GM18517 (cell line): ENCODE measurements at regions not wholly inside any gene's neighbourhood (a gene's known extent, or its start where the extent isn't known, plus 50 kb on each side); places are given as distances from the start of the nearest gene placed in this dataset.
A peak's percentile ranks its signal among the peaks of the same experiment; 100 is the strongest.

Experiments
- ATAC-seq: cut with Tn5 transposase; IDR thresholded peaks from one replicate; pipeline ENCODE4 v1.9.1; 2021; ENCODE audit warnings: mild to moderate bottlenecking, moderate library complexity; ENCODE audit not compliant: unreplicated experiment

GRCh38 chr1:72697410-72697809, 415.1 kb upstream of the NEGR1 start:
- no peak for ATAC-seq

DNA sequence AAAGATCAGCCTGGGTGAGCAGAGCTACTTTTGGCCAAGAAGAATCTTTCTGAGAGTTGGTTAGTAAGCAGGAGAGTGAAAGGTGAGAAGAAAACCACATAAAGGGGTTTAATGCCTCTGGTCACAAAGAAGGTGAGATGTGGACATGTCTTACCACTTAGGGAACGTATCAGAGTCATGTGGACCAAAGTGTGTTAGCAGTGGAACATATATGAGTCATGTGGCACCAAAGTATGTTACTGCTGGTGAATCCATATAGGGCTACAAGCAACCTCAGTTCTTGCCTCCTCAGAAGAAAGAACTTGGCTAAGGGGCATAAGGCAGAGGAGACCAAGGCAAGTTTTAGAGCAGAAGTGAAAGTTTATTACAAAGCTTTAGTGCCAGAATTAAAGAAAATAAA, 411.6 kb upstream of the NEGR1 start:
- ATAC-seq, result no peak

DNA sequence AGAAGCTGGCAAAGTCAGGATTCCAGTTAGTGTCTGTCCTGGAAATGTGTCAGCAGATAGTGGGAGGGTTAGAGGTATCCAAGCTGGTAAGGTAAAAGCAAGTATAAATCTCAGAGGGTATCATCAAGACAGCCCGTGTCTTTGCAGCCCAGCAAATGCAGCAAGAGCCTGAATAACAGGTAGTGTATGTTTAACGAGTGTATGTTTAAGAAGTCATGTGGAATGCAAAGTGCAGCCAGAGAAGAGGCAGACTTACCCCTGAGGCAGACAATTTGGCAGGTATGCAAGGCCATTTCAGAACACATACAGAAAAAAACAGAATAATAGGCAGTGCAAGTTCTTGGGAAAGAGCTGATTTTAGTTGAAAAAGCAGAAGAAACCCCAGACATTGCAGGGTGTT, 411.0 kb upstream of the NEGR1 start:
- no peak for ATAC-seq

- ATAC-seq, result no peak
These were observed 408.5 kb upstream of the NEGR1 start for GRCh38 chr1:72690871-72691270.

DNA sequence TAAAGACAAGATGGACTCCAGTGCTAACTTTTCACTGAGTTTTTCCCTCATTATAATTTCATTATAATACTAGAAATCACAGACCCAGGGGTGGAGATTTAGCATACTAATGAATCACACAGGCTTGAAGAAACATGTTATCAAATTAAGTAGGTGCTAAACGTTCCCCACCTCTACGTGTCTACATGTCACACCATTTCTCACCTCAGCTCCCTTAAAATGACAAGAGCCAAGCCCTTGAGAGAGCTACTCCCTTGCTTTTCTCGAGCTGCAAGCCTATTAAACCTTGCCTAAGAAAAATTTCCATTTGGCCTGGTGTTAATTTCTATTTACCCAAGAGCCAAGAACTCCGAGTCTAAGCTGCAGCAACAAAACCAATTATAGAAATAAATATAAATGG, 396.3 kb upstream of the NEGR1 start:
- no peak for ATAC-seq

GRCh38 chr1:72670902-72671301, 388.6 kb upstream of the NEGR1 start:
- ATAC-seq, result no peak

DNA sequence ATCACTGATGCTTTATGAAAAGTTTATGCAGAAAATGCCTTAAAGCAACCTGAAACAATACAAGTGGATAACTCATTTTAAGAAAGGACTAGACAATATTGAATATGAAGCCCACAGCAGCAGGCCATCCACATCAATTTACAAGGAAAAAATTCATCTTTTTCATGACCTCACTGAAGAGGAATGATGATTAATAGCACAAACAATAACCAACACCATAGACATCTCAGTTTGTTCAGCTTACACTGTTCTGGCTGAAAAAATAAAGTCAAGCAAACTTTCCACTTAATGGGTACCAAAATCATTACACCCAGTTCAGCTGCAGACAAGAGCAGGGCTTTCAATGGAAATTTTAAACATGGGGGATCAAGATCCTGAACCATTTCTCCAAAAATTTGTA, 380.6 kb upstream of the NEGR1 start:
- no peak for ATAC-seq

- no peak for ATAC-seq
These were observed 368.6 kb upstream of the NEGR1 start for GRCh38 chr1:72650843-72651435.

DNA sequence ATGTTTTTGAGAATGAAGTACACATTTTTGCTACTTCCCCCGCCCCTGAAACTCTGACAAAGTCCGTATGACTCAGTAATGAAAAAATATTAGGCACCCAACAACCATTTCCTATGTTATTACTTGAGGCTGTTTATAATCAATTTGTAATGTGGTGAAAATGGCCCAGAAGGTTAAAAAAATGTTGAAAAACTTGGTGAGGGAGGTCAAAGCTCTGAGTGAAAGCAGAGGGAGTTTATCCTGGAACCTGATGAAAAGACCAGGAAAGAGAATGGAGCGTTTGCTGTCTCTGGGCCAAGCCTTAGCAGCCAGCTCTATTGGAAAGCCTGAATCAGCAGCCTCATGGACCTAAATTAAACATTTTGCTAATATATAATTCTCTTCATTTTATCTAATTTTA, 367.7 kb upstream of the NEGR1 start:
- ATAC-seq, result no peak

GRCh38 chr1:72649211-72649888, 367.0 kb upstream of the NEGR1 start:
- no peak for ATAC-seq

GRCh38 chr1:72648465-72648864, 366.1 kb upstream of the NEGR1 start:
- ATAC-seq, result no peak

DNA sequence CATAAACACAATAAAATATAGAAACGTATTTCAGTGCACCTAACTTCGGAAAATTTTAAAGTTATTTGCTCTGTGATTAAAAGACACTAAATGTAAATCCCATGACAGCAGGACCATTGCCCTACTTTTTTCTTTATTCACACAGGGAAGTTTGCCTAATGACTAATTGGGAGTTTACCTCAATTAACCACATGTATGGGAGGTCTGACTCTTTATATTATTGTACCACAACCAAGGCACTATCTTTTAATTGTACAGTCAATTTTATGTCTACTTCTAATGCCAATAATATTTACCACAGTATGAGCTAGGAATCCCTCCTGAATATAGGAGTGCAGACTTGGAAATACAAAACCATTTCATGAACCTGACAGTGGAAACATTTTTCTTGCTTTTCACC, 360.8 kb upstream of the NEGR1 start:
- ATAC-seq, result no peak

- no peak for ATAC-seq
These were observed 355.3 kb upstream of the NEGR1 start for GRCh38 chr1:72637593-72637992.

- no peak for ATAC-seq
These were observed 354.3 kb upstream of the NEGR1 start for GRCh38 chr1:72636631-72637030.

- ATAC-seq, result no peak
These were observed 353.4 kb upstream of the NEGR1 start for GRCh38 chr1:72635719-72636118.

GRCh38 chr1:72634946-72635345, 352.6 kb upstream of the NEGR1 start:
- ATAC-seq, result no peak

DNA sequence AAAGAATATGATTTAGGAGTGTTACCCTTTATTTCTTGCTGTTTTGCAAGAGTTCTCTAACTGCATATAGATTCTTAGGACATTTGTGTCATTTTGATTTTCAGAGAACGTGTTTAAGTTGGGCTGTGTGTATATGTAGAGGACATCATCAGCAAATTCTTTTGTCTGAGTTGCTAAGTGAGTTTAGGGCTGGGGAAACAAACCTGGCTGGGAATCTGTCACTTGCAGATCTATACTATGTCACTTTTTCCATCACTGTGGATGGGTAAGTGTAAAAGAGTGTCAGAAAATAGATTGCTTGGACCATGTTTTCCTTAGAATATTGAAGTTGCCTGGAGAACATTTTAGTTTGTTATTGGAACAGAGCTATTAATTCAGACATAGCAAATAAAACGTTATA, 349.1 kb upstream of the NEGR1 start:
- ATAC-seq, result no peak

- peak; percentile 82 for ATAC-seq
These were observed 341.0 kb upstream of the NEGR1 start for GRCh38 chr1:72623299-72623708.

GRCh38 chr1:72620453-72620852, 338.1 kb upstream of the NEGR1 start:
- no peak for ATAC-seq

DNA sequence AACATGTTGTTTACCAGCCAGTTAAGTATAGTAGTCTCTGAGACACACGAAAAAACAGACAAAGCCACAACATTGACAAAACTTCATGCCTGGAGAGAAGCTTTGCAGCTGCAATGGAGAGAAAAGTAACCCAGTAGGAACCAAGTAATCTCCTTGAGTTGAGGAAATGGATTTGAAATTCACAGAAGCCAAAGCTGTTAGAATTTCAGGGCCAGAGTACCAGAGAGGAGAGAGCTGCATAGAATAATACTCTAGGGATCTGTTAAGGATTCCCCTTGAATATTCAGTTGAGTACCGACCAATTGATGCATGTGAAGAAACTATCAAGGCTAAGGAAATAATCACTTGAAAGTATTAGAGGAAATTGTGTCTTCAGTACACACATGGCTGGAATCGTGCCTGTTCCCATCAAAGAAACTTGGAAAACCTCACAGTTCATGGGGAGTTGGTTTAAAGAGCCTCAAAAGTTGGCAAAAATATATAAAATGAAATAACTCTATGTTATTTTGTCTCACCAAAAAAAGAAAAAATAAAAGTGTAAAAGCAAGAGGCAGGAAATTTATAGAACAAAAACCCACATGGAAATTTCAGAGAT, 324.0 kb upstream of the NEGR1 start:
- ATAC-seq, result no peak

DNA sequence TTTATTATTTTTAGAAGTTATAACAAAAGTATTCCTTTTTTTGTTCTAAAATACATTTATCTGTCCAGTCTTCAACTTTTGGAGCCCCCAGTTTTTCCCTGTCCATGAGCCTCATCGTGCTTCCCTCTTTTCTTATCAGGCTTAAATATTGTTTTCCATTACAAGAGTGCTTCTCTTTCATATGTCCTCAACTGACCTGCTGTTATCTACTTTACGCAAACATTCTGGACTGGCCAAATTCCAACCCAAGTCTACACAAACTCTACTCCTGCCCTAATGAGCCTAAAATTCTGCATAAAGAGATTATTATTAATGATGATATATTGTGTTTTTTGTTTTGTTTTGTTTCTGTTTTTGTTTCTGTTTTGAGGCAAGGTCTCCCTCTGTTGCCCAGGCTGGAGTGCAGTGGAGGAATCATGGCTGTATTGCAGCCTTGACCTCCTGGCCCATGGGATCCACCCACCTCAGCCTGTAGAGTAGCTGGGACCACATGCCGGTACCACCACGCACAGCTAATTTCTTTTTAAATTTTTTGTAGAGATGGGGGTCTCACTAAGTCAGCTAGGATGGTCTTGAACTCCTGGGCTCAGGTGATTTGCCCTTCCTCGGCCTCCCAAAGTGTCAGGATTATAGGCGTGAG, 318.8 kb upstream of the NEGR1 start:
- ATAC-seq, result no peak

DNA sequence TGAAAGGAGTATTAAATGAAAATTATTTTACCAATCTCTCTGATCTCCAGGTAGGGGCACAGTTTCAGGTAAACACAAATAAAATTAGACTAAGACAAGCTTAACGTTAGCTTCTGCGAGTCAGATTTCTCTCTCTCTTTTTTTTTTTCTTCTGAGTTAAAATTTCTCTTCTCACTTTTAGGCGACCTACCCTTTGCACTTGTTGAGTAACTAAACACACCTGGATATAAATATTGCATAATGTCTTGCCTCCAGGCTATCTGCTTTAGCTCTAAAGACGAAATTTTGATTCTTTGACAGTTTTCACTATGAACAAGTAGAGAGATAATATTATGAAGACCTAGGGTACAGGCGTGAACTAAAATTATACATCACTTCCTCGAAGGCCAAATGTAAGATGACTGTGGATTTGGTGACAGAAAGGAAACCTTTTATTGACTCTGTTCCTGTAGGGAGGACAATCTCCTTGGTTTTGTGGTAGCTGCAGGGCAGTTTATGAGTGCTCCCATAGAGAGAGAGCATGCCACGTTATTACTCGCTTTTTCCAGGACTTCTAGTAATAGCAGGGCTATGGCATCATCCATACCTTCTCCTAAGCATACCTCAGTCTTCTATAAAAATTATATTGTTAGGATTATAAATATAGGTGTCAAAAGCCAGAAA, 303.8 kb upstream of the NEGR1 start:
- ATAC-seq, result no peak
